HL-60 (cell line): ENCODE measurements at regions not wholly inside any gene's neighbourhood (a gene's known extent, or its start where the extent isn't known, plus 50 kb on each side); places are given as distances from the start of the nearest gene placed in this dataset.

Source experiments
- GABPA ChIP-seq: IDR thresholded peaks from 2 replicates; pipeline ENCODE4 v1.6.1; 2012; ENCODE audit warnings: low read depth
- POLR2AphosphoS5 ChIP-seq: IDR thresholded peaks from 2 replicates; pipeline ENCODE4 v1.6.1; 2012; ENCODE audit warnings: low read depth
- SPI1 ChIP-seq: IDR thresholded peaks from 2 replicates; pipeline ENCODE4 v1.6.1; 2012; ENCODE audit warnings: low read depth, mild to moderate bottlenecking, borderline replicate concordance
- TF ChIP-seq, protein P1 (sequence below): IDR thresholded peaks from one replicate; pipeline ENCODE4 v1.5.1; 2011; ENCODE audit warnings: low read length, control low read depth, inconsistent platforms; ENCODE audit not compliant: insufficient read depth
- TF ChIP-seq, protein P2 (sequence below): IDR thresholded peaks from 2 replicates; pipeline ENCODE4 v1.6.1; 2012; ENCODE audit warnings: low read depth; ENCODE audit not compliant: insufficient replicate concordance

GRCh38 chr6:84411060-84411629, 183.7 kb upstream of the CEP162 start:
- TF ChIP-seq, protein P1, sequence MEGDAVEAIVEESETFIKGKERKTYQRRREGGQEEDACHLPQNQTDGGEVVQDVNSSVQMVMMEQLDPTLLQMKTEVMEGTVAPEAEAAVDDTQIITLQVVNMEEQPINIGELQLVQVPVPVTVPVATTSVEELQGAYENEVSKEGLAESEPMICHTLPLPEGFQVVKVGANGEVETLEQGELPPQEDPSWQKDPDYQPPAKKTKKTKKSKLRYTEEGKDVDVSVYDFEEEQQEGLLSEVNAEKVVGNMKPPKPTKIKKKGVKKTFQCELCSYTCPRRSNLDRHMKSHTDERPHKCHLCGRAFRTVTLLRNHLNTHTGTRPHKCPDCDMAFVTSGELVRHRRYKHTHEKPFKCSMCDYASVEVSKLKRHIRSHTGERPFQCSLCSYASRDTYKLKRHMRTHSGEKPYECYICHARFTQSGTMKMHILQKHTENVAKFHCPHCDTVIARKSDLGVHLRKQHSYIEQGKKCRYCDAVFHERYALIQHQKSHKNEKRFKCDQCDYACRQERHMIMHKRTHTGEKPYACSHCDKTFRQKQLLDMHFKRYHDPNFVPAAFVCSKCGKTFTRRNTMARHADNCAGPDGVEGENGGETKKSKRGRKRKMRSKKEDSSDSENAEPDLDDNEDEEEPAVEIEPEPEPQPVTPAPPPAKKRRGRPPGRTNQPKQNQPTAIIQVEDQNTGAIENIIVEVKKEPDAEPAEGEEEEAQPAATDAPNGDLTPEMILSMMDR = no peak
- TF ChIP-seq POLR2AphosphoS5 = no peak
- TF ChIP-seq, protein P2, sequence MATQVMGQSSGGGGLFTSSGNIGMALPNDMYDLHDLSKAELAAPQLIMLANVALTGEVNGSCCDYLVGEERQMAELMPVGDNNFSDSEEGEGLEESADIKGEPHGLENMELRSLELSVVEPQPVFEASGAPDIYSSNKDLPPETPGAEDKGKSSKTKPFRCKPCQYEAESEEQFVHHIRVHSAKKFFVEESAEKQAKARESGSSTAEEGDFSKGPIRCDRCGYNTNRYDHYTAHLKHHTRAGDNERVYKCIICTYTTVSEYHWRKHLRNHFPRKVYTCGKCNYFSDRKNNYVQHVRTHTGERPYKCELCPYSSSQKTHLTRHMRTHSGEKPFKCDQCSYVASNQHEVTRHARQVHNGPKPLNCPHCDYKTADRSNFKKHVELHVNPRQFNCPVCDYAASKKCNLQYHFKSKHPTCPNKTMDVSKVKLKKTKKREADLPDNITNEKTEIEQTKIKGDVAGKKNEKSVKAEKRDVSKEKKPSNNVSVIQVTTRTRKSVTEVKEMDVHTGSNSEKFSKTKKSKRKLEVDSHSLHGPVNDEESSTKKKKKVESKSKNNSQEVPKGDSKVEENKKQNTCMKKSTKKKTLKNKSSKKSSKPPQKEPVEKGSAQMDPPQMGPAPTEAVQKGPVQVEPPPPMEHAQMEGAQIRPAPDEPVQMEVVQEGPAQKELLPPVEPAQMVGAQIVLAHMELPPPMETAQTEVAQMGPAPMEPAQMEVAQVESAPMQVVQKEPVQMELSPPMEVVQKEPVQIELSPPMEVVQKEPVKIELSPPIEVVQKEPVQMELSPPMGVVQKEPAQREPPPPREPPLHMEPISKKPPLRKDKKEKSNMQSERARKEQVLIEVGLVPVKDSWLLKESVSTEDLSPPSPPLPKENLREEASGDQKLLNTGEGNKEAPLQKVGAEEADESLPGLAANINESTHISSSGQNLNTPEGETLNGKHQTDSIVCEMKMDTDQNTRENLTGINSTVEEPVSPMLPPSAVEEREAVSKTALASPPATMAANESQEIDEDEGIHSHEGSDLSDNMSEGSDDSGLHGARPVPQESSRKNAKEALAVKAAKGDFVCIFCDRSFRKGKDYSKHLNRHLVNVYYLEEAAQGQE = no peak
- no peak for TF ChIP-seq SPI1
- TF ChIP-seq GABPA = no peak
